ENCODE measurements at regions not wholly inside any gene's neighbourhood (a gene's known extent, or its start where the extent isn't known, plus 50 kb on each side); places are given as distances from the start of the nearest gene placed in this dataset.

- Histone ChIP-seq H3K36me3 (no peaks in the 10 kb centered on the region), H3K9me3 (no peaks in the 10 kb centered on the region), H3K4me1 (peaks cover 6% of the 10 kb centered on the region), H3K4me3 (no peak overlapping the region), H3K27me3 (peaks cover 35% of the 10 kb centered on the region), H3K27ac (no peak overlapping the region)
- no peak for DNase-seq (ENCODE audit: low spot score in 2 of 2)
- TF ChIP-seq POLR2AphosphoS5 (IDR thresholded peaks at IDR 0.05) (no peak), POLR2A (IDR thresholded peaks at IDR 0.05) (no peak), CTCF (IDR thresholded peaks at IDR 0.05) (no peak), EP300 (IDR thresholded peaks at IDR 0.05) (no peak)
Measured at GRCh38 chr16:48813485-48813884, 203.5 kb upstream of the N4BP1 start.

- Histone ChIP-seq H3K27me3 (peaks cover 35% of the 10 kb centered on the region), H3K27ac (no peak overlapping the region), H3K4me3 (no peak overlapping the region), H3K9me3 (no peaks in the 10 kb centered on the region), H3K36me3 (no peaks in the 10 kb centered on the region), H3K4me1 (peaks cover 6% of the 10 kb centered on the region)
- TF ChIP-seq POLR2A (IDR thresholded peaks at IDR 0.05) (no peak), CTCF (IDR thresholded peaks at IDR 0.05) (no peak), EP300 (IDR thresholded peaks at IDR 0.05) (no peak), POLR2AphosphoS5 (IDR thresholded peaks at IDR 0.05) (no peak)
- WGBS, result 80% methylated on average over 4 of the region's 4 CpGs
- DNase-seq (ENCODE audit: low spot score in 2 of 2), result no peak
Measured at GRCh38 chr16:48812856-48813255, 202.9 kb upstream of the N4BP1 start.

- no peak overlapping the region for H3K4me3 ChIP-seq
- TF ChIP-seq POLR2A (IDR thresholded peaks at IDR 0.05) (no peak), POLR2AphosphoS5 (IDR thresholded peaks at IDR 0.05) (no peak), CTCF (IDR thresholded peaks at IDR 0.05) (no peak), EP300 (IDR thresholded peaks at IDR 0.05) (no peak)
- peaks cover 6% of the 10 kb centered on the region for H3K4me1 ChIP-seq
- no peaks in the 10 kb centered on the region for H3K36me3 ChIP-seq
- no peaks in the 10 kb centered on the region for H3K9me3 ChIP-seq
- H3K27me3 ChIP-seq, result peaks cover 35% of the 10 kb centered on the region
- H3K27ac ChIP-seq, result no peak overlapping the region
- DNase-seq (ENCODE audit: low spot score in 2 of 2), result no peak
- WGBS, result 27% methylated on average over 11 of the region's 11 CpGs
Measured at GRCh38 chr16:48811478-48811877, 201.5 kb upstream of the N4BP1 start.

GRCh38 chr16:48810803-48811453 is 200.9 kb upstream of the N4BP1 start:
- no peaks in the 10 kb centered on the region for H3K9me3 ChIP-seq
- H3K27ac ChIP-seq, result no peak overlapping the region
- WGBS, result 7% methylated on average over 9 of the region's 70 CpGs
- peaks cover 35% of the 10 kb centered on the region for H3K27me3 ChIP-seq
- no peaks in the 10 kb centered on the region for H3K36me3 ChIP-seq
- no peak for DNase-seq (ENCODE audit: low spot score in 2 of 2)
- peaks cover 6% of the 10 kb centered on the region for H3K4me1 ChIP-seq
- peak overlapping the region; percentile 26 for H3K4me3 ChIP-seq
- no peak for TF ChIP-seq POLR2A (IDR thresholded peaks at IDR 0.05)
- no peak for TF ChIP-seq EP300 (IDR thresholded peaks at IDR 0.05)
- TF ChIP-seq POLR2AphosphoS5 (IDR thresholded peaks at IDR 0.05), result no peak
- TF ChIP-seq CTCF (IDR thresholded peaks at IDR 0.05), result no peak

GRCh38 chr16:48810436-48810802 is 200.4 kb upstream of the N4BP1 start:
- H3K27ac ChIP-seq, result no peak overlapping the region
- WGBS, result 18% methylated on average over 2 of the region's 29 CpGs
- H3K4me3 ChIP-seq, result peak overlapping the region; percentile 26
- no peaks in the 10 kb centered on the region for H3K36me3 ChIP-seq
- no peaks in the 10 kb centered on the region for H3K9me3 ChIP-seq
- H3K27me3 ChIP-seq, result peaks cover 35% of the 10 kb centered on the region
- peaks cover 6% of the 10 kb centered on the region for H3K4me1 ChIP-seq
- no peak for DNase-seq (ENCODE audit: low spot score in 2 of 2)
- TF ChIP-seq CTCF (IDR thresholded peaks at IDR 0.05) (no peak), POLR2AphosphoS5 (IDR thresholded peaks at IDR 0.05) (no peak), EP300 (IDR thresholded peaks at IDR 0.05) (no peak), POLR2A (IDR thresholded peaks at IDR 0.05) (no peak)

Measured in suprapubic skin (tissue), 4 donors.